ENCODE measurements at regions not wholly inside any gene's neighbourhood (a gene's known extent, or its start where the extent isn't known, plus 50 kb on each side); places are given as distances from the start of the nearest gene placed in this dataset.

DNA sequence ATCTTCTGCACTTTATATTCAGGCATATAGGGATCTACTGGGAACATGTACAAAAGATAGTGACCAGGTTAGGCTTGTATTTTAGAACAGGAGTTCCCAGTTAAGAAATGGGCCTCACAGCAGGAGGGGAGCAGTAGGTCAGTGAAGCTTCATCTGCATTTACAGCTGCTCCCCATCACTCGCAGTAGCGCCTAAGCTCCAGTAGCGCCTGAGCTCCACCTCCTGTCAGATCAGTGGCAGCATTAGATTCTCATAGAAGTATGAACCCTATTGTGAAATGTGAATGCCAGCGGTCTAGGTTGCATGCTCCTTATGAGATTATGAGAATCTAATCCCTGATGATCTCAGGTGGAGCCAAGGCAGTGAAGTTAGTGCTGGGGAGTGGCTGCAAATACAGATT, 224.4 kb upstream of the CYRIA start:
- DNase-seq (ENCODE audit: low spot score) = no peak

DNA sequence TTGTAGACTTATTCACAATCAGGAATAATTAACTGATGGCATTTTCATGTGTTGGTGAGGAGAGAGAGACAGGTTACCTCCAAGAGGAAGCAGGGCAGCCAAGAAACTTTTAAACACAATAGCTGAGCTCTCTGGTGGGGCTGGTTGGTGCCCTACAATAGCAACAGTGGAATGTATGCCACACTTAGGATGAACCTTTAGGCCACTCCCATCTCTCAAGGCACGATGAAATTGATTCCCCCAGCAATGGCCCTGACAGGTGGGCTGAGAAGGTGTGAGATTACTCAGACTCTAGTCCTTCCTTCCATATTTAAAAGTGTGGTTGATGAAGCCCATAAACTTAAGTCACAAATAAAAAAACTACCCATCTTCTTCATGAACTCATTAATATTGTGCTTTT, 219.4 kb upstream of the CYRIA start:
- no peak for DNase-seq (ENCODE audit: low spot score)

DNA sequence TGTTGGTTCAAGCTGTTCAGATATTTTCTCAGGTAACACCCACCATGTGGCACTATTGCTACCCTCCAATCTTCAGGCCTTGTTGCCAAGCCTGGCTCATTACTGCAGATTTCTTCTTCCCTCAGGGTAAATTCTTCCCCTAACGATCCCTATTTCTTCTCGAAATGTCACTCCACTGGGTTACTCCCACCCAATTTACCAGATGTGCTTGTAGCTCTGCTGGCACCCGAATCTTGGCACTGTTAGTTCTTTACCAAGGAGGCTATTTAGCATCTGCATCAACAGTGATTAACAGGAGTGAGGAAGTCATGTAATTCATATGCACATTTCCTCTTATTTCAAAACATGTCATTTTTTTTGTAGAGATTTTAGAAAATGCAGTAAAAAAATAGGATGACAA, 217.1 kb upstream of the CYRIA start:
- DNase-seq (ENCODE audit: low spot score) = no peak

DNA sequence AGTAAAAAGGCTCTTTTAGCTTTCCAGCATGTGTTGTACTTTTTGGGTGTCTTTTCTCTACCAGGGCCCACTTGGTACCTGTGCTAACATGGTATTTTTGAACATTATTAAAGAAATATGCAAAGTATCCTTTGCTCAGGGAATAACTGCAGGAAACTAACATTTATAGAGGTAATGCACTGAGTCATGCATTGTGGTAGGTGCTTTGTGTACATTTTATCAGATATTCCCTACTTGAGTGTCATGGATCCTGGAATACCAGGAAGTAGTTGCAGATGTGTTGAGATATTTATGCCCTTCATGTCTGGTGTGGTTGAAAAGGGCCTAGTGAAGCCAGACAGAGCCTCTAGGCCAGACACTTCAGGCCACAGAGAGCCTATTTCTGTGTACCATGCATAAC, 215.5 kb upstream of the CYRIA start:
- DNase-seq (ENCODE audit: low spot score) = no peak

DNA sequence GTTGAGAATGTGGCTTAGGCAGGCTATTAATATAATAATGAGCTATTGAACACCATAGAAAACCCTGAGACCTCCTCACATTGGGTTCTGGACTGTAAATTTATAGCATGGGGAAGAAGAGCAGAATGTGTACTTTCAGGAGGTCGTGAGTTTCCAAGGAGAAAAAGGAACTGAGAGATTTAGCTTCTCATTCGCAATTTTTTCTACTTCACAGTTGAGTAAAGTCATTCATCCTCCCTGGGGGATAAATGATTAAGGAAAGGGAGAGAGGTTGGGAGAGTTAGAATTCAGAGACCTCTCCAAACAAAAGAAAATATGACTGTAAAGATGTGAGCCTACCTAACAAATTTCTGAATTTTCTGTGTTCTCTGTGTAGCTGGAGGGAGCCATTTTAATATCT, 205.8 kb upstream of the CYRIA start:
- no peak for DNase-seq (ENCODE audit: low spot score)

DNA sequence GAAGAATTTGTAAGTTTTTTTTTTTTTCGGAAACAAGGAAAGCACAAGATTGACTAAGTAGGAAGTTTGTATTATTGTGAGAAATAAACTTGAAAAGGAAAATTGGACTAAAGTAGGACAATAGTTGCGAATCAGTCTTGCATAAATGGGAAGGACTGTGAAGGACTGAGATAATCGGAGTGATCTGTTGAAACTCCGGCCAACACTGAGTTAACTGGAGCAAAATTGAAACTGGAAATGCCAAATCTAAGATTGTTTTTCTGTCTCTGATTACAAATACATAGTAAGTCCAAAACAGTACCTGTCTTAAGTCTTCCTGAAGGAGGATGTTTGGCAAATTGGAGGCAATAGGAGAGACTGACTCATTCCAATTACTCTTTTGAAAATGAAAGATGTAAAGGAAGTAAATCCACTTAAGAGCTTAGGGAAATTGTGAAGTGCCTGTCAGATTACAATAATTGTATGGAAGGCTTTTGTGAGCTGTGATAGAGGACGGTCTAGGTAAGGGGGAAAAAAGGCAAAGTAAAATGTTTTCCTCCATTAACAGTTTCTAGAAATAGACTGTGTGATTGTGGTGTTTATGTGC, 204.9 kb upstream of the CYRIA start:
- no peak for DNase-seq (ENCODE audit: low spot score)

DNA sequence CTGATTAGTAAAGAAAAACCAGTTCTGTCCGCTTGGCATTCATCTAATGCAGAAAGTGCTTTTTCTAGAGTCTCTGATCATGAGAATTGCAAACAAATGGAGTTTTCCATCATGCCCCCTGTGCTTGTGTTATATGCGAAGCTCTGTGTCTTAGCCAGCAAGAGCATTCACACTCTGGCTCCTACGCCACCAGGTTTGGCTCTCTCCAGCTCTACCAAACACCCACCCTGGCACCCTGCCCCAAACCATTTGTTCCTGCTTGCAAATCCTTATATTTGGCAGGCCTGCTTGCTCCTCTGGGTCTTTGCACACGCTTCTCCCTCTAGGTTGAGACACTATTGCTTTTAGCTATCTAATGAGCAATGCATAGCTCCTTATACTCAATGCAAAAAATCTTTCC, 204.1 kb upstream of the CYRIA start:
- no peak for DNase-seq (ENCODE audit: low spot score)

DNA sequence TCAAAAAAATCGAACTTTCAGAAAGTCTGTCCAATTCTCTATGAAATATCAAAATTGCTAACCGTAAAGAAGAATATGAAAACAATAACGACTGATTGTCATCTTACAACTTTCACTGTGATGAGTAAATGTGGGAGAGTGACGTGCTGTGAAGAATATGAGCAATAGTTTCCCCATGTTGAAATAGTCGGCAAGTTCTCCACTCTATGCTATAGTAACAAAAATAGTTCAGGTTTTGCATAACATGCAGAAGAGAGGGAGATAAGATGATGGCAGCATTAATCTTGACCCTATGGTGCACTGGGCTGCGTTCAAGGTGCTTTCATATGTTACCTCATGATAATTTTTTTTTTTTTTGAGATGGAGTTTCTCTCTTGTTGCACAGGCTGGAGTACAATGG, 196.8 kb upstream of the CYRIA start:
- DNase-seq (ENCODE audit: low spot score) = no peak

DNA sequence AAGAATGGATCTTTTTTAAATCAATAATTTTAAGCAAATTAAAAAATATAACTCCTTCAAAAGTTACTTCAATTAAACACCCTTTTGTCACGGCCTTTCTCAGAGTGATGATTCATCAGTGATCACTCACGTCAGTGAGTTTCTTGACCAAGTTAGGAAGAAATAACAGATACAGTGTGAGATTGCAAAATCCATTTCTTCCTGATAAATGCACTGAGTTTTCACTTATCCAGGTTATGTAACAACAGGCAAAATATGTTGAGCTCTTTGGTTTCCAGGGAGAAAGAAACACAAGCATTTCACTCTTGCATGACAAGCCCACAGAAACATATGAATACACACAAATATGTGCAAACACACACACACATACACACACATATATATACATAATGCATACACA, 195.9 kb upstream of the CYRIA start:
- DNase-seq (ENCODE audit: low spot score) = no peak

DNA sequence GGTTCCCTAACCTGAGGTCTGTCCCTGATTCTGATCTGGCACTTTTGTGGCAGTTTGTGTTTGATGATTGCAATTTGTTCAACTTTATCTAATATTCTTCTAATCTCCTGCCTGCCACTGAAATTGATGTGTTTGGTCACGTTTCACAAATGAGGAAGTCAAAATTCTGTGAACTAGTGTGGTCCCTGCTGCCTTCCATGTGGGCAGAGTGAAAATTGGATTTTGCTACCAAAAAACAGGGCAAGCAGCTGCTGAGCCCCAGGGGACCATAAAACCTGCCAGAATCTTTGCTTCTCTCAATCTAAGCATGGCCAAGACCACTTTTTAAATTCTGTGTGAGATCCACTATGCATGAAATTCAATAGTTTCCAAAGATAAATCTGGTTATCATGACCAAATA, 195.5 kb upstream of the CYRIA start:
- DNase-seq (ENCODE audit: low spot score) = no peak

DNA sequence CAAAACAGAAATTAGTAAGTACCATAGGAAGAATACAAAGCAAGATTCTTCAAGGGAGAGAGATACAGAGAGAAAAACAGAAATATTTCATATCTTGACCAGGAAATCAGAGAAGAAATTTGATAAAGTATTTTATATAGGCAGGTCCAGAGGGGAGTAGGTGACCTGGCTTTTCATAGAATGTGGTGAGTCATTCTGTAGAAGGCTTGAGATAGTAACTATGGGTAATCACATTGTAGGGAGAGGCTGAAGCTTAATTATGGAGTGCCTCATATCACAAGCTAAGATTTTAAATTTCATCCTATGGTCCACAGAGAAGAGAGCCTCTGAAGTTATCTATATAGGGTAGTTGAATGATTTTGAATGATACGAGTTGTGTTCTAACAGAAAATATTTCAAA, 195.0 kb upstream of the CYRIA start:
- no peak for DNase-seq (ENCODE audit: low spot score)

DNA sequence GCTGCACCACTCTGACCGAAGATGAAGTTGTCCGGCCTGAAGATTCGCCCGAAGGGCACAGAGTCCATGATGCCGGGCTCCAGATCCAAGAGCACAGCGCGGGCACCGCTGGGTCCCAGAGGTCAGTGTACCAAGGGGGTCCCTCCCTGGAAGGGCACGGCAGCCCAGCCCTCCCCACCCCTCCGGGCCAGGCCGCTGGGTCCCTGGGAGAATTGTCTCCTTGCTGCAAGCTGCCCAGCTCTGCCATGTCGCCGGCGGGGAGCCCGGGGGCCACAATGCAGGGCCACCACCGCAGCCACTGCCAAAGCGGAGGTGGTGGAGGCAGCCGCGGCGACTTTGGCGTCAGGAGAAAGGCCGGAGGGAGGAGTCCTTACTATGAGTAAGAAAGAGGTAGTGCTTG, 189.5 kb upstream of the CYRIA start:
- DNase-seq (ENCODE audit: low spot score) = no peak

DNA sequence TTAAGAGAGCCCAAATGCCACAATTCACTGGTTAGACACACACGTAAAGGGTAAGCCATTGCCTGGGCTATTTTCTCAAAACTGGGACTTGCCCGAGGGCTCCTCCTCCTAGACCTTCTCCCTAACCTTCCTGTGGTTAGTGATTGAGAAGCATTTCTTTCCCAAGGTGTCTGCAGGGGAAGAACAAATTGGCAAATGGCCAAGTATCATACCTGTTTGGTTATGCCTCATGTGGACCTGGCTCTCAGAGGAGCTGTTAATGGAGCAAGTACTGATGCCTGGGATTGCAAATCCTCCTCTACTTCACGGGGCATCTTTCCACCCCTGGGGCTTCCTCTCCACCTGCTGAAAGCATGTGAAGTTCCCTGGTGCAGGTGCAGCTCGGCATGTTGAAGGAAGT, 187.5 kb upstream of the CYRIA start:
- DNase-seq (ENCODE audit: low spot score) = no peak

DNA sequence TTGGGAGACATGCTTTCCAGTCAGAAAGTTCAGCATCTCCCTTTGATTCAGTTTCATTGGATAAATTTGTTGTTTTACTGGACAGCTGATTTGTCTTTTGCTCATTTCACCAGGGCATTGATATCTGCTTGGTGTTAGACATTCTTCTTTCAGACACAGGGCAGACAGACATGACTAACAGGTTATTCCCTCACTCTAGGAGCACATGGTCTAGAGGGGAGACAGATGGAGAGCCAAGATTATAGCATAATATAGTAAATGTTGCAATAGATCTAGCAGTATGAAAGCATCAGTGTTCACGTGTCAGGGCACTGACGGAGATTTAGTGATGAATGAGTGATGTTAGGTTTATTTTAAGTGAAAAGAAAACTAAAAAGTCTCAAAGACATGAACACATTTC, 187.0 kb upstream of the CYRIA start:
- DNase-seq (ENCODE audit: low spot score) = no peak

DNA sequence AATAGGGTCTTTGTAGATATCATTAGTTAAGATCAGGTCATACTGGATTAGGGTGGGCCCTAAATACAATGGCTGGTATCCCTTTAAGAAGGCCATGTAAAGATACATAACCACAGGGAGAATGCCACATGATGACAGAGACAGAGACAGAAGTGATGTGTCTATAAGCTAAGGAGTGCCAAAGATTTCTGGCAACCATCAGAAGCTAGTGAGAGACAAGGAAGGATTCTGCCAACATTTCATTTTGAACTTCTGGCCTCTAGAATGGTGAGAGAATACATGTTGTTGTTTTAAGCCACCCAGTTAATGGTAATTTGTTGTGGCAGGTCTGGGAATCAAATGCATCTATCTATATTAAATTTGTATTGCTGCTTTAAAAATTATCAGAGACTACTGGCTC, 185.5 kb upstream of the CYRIA start:
- DNase-seq (ENCODE audit: low spot score) = no peak

DNA sequence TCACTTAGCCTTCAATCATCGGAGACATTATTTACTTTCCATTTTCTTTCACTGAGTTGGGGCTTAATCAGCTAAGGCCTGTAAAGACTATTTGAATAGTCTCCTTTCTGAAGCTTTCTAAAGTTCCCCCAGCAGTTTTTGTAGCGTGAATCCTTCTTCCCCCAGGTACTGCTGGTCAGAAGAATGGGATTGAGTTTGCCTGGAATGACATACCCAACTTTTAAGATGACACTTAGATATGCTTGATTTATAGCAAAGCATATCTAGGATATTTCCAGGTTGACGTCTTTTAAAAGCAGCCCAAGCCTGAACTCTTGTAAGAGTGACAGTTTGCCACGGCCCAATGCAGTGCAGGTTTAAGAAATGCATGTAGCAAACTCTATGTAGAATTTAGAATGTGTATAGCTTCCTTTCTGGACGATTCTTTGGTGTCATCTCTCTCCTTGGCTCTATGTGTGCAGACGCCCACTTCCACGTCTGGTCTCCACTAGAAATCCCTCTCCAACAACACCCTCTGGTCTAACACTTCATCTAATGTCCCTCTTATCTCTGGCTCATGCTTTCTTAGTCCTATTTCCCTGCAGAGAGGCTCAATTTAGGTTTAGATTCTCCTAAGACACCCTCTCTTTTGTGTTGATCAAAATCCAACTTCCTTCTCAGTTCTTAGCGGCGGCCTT, 175.0 kb upstream of the CYRIA start:
- DNase-seq (ENCODE audit: low spot score) = no peak

DNA sequence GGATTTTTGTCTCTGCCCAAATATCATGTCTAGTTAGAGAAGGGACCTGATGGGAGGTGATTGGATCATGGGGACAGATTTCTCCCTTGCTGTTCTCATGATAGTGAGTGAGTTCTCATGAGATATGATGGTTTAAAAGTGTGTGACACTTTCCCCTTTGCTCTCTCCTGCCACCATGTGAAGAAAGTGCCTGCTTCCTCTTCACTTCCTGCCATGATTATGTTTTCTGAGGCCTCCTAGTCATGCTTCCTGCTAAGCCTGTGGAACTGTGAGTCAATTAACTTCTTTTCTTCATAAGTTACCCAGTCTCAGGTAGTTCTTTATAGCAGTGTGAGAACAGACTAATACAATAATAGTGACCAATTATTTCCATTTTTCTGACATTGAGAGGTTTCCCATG, 167.3 kb upstream of the CYRIA start:
- DNase-seq (ENCODE audit: low spot score) = no peak

DNA sequence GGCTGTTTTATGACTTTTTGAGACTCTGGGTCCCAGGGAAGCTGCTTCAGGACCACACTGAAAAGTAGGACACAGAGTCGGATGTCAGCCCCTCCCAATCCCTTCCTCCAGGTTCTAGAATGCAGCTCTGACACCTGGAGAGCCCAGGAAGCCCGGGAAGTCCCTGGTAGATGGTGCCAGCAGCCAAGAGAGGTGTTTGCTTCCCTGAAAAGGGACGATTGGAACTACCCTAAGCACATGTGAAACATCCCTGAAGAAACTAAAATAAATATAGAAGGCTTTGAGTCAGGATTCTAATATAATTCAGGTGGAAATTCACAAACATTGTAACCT, 163.2 kb upstream of the CYRIA start:
- DNase-seq (ENCODE audit: low spot score) = no peak

DNA sequence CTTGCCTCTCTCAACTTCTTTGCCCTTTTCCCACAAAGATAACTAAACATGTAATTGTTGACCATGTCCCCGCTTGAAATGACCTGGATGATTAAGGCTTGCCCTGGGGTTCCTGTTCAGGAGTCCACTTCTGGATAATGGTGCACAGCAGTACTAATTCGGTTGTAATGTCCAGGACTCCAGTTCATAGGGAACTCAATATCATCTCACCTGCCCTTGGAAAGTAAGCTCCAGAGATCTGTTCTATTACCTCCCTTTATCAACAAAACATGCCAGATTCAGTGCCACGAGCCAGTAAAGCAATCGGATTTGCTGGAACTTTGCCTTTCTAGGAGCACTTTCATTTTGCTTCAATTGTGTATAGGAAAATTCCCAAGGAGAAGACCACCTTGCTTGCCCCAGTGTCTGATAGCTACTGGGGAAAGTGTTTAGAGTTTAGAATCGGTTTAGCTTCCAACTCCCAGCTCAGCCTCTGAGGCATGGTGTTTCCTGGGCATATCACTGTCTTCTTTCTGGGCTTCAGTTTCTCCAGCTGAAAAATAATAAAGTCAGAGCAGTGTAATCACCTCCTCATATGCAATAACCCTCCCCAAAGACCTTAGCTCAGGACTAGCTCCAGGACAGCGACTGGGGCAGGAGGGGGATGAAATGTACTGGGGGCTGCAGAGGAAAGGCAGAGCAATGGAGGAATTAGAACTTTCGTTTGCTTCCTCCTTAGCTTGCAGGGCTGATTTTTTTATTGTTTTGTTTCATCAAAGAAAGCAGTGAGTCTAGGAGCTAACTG, 162.6 kb upstream of the CYRIA start:
- no peak for DNase-seq (ENCODE audit: low spot score)

DNA sequence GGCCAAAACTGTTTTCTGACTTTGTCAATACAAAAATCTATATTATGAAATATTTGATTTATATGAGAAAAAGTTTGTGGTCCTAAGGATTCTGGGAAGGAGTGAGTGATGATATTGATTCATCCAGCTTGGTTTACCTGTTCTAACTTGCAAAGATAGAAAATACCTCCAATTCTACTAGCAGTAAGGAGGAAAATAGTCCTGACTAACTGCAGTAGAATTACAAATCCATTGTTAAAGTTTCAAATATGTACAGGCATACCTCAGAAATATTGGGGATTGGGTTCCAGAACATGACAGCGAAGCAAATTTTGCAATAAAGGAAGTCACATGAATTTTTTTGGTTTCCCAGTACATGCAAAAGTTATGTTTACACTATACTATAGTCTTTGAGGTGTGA, 158.8 kb upstream of the CYRIA start:
- DNase-seq (ENCODE audit: low spot score) = no peak

DNA sequence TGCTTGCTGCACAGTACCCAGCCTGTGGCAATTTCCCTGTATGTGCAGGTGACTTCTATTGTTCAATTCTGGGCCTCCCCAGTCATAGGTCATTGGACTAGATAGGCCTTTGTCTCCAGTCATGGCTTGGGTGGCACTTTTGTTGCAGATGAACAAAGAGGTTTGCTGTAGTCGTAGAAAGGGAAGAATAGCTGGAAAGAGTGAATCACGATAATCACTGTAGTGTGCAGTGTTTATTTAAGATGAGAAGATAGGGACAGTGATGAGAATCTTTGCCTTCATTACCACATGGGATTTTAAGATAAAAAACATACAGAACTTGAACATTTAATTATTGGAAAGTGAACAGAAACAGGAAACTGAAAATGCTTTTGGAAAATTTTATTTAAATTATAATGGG, 156.1 kb upstream of the CYRIA start:
- DNase-seq (ENCODE audit: low spot score) = no peak

DNA sequence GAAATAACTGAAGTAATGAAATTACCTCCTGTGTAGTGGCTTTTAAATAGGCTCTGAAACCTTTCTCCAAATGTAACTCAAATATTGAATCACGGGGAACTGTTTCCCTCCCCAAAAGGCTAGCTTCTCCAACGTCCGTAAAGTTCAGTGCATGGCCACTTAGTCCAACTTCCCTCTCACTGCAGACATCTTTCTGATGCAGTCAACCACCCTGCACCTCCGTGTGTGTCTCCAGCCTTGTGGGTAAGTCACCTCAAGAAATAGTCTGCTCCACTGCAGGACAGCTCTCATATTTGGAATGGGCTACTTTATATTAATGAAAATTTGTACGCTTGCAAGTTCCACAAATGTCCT, 152.5 kb upstream of the CYRIA start:
- DNase-seq (ENCODE audit: low spot score) = no peak

DNA sequence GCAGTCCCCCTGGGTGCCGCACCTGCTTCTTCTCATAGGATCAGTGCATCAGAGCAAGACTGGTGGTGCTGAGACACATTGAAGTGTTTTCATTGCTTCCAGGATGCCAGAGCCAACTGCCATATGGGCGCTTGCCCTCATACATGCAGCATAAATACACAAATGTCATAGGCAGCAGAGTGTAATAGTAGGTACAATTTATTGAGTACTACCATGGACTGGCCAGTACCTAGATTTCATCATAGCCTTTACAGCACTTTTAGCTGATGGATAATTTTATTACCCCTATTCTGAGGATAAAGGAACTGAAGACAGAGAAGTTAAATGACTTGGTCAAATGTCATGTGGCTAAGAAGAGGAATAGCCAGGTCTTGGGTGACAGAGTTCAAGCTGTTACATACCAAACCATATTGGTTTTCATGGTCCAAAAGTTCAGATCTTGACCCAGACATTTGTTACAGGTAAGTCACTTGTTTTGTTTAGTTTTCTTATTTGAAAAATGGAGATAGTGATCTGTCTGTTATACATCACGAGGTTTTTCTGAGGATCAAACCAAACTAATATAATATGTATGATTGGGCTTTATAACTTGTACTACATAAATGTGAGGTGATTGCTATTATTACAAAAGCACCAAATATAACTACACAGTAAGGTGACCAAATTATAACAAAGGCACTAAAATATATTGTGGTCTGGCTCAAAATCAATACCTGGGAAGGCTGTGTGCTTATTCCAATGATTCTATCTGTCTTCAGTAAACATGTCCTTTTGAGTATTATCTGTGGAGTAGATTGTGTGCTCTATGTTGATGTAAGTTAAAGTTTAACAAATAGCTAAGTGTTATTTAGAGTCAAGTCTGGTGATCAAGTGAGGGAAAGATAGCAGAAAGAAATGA, 151.9 kb upstream of the CYRIA start:
- DNase-seq (ENCODE audit: low spot score) = no peak

Data from iPS-NIHi11 (cell line).